IMR-90 (cell line): ENCODE measurements at regions not wholly inside any gene's neighbourhood (a gene's known extent, or its start where the extent isn't known, plus 50 kb on each side); places are given as distances from the start of the nearest gene placed in this dataset.

ENCODE experiments used
- ATAC-seq: fragments of 200-7000 bp; cut with Tn5 transposase; 2 replicates; pipeline ENCODE4 v1.9.1; 2020; ENCODE audit warnings: low read depth, mild to moderate bottlenecking, moderate library complexity
- BruUV-seq: library from RNA; stranded (reverse); fragments of 400-500 nt; replicated peaks from 2 replicates; lab custom pipeline; 2021; lab: Mats Ljungman, UMichigan
- CTCF ChIA-PET: fragments of 300-600 bp; formaldehyde crosslinking; extraction: SDS; loops from one replicate; lab custom pipeline; 2021; ENCODE audit warnings: antibody characterized with exemption; lab: Yijun Ruan, JAX
- POLR2A ChIA-PET: fragments of 300-600 bp; sonication (Branson Sonifier 250); formaldehyde crosslinking; loops from one replicate; lab custom pipeline; 2022; ENCODE audit warnings: antibody characterized with exemption; ENCODE audit not compliant: unreplicated experiment; lab: Charles Lee
- DNase-seq: peaks from one replicate; pipeline ENCODE4 v3.0.0; 2013
- H2AFZ ChIP-seq: replicated peaks from 2 replicates; pipeline ENCODE3; 2013; ENCODE audit warnings: low read length, mild to moderate bottlenecking; ENCODE audit not compliant: poor library complexity
- H2AK5ac ChIP-seq: 2 replicates; pipeline ENCODE4 v1.6.1; 2013; ENCODE audit warnings: low read depth, low read length, inconsistent platforms
- H2AK9ac ChIP-seq: replicated peaks from 2 replicates; pipeline ENCODE3; 2013; ENCODE audit warnings: mild to moderate bottlenecking, low read depth, low read length, moderate library complexity; ENCODE audit not compliant: poor library complexity
- H2BK120ac ChIP-seq: 2 replicates; pipeline ENCODE4 v1.6.1; 2013; ENCODE audit warnings: low read depth, low read length, inconsistent platforms
- H2BK15ac ChIP-seq: 3 replicates; pipeline ENCODE4 v1.6.1; 2013; ENCODE audit warnings: low read depth, low read length, inconsistent platforms
- H2BK20ac ChIP-seq: 2 replicates; pipeline ENCODE4 v1.6.1; 2013; ENCODE audit warnings: low read depth, mild to moderate bottlenecking, inconsistent platforms, low read length, moderate library complexity
- H2BK5ac ChIP-seq: 2 replicates; pipeline ENCODE4 v1.6.1; 2013; ENCODE audit warnings: mild to moderate bottlenecking, low read depth, low read length, inconsistent platforms; ENCODE audit not compliant: poor library complexity, severe bottlenecking
- H3K14ac ChIP-seq: replicated peaks from 2 replicates; pipeline ENCODE4 v1.6.1; 2013; ENCODE audit warnings: low read depth, low read length, inconsistent platforms
- H3K18ac ChIP-seq: 2 replicates; pipeline ENCODE4 v1.6.1; 2013; ENCODE audit warnings: low read depth, low read length, control low read depth
- H3K23ac ChIP-seq: 2 replicates; pipeline ENCODE4 v1.6.1; 2013; ENCODE audit warnings: low read depth, low read length, inconsistent platforms
- H3K27ac ChIP-seq: 2 replicates; pipeline ENCODE4 v1.5.1; 2013; ENCODE audit warnings: mild to moderate bottlenecking, control low read depth, low read length; ENCODE audit not compliant: insufficient read depth
- H3K27me3 ChIP-seq: 2 replicates; pipeline ENCODE4 v1.6.1; 2013; ENCODE audit warnings: low read length; ENCODE audit not compliant: control insufficient read depth, insufficient read depth
- H3K36me3 ChIP-seq: 2 replicates; pipeline ENCODE4 v1.6.1; 2013; ENCODE audit warnings: low read length, mixed read lengths; ENCODE audit not compliant: control insufficient read depth, insufficient read depth
- H3K4ac ChIP-seq: 2 replicates; pipeline ENCODE4 v1.6.1; 2013; ENCODE audit warnings: low read depth, low read length, inconsistent platforms
- H3K4me1 ChIP-seq: 2 replicates; pipeline ENCODE4 v1.6.1; 2013; ENCODE audit warnings: low read length, mixed read lengths; ENCODE audit not compliant: control insufficient read depth, insufficient read depth
- H3K4me2 ChIP-seq: 2 replicates; pipeline ENCODE4 v1.6.1; 2013; ENCODE audit warnings: low read depth, mild to moderate bottlenecking, control low read depth, low read length, moderate library complexity
- H3K4me3 ChIP-seq: 2 replicates; pipeline ENCODE4 v1.5.1; 2013; ENCODE audit warnings: low read depth, mild to moderate bottlenecking, control low read depth, low read length, moderate library complexity; ENCODE audit not compliant: insufficient read depth
- H3K56ac ChIP-seq: 2 replicates; pipeline ENCODE4 v1.6.1; 2013; ENCODE audit warnings: low read length, inconsistent platforms; ENCODE audit not compliant: insufficient read depth; ENCODE audit errors: extremely low read depth
- H3K79me1 ChIP-seq, 2 experiments: 2 replicates each; pipeline ENCODE4 v1.6.1; 2013; ENCODE audit warnings: low read length in 2 of 2, inconsistent platforms in 1 of 2, low read depth in 1 of 2
- H3K9ac ChIP-seq: 2 replicates; pipeline ENCODE4 v1.6.1; 2013; ENCODE audit warnings: low read depth, low read length, control low read depth
- H3K9me1 ChIP-seq: 2 replicates; pipeline ENCODE4 v1.6.1; 2013; ENCODE audit warnings: low read length, inconsistent platforms; ENCODE audit not compliant: insufficient read depth
- H3K9me3 ChIP-seq: 2 replicates; pipeline ENCODE4 v1.6.1; 2013; ENCODE audit warnings: low read length; ENCODE audit not compliant: control insufficient read depth, insufficient read depth
- H4K20me1 ChIP-seq: 2 replicates; pipeline ENCODE4 v1.6.1; 2013; ENCODE audit warnings: low read length, inconsistent platforms; ENCODE audit not compliant: insufficient read depth
- H4K5ac ChIP-seq: 2 replicates; pipeline ENCODE4 v1.6.1; 2013; ENCODE audit warnings: mild to moderate bottlenecking, low read depth, low read length, control low read depth
- H4K8ac ChIP-seq, 2 experiments: 2 replicates each; pipeline ENCODE4 v1.6.1; 2013; ENCODE audit warnings: low read depth in 2 of 2, low read length in 2 of 2, control low read depth in 1 of 2, inconsistent platforms in 1 of 2
- H4K91ac ChIP-seq: 2 replicates; pipeline ENCODE4 v1.6.1; 2013; ENCODE audit warnings: low read depth, low read length, inconsistent platforms; ENCODE audit not compliant: insufficient read depth
- CEBPB ChIP-seq: IDR thresholded peaks from 2 replicates; pipeline ENCODE4 v1.6.1; 2012; ENCODE audit warnings: low read depth, low read length, improper control_type of control experiment
- CHD1 ChIP-seq: IDR thresholded peaks from 2 replicates; pipeline ENCODE4 v1.6.1; 2012; ENCODE audit warnings: low read depth, low read length, improper control_type of control experiment
- CTCF ChIP-seq: conservative IDR thresholded peaks from 2 replicates; pipeline ENCODE4 v1.5.1; 2012; ENCODE audit warnings: mild to moderate bottlenecking, low read depth, low read length, improper control_type of control experiment
- ELK1 ChIP-seq: fragments of 150-350 bp; IDR thresholded peaks from 2 replicates; pipeline ENCODE4 v1.6.1; 2016; ENCODE audit warnings: low read depth, mild to moderate bottlenecking, low read length, moderate library complexity, borderline replicate concordance
- FOS ChIP-seq: fragments of 150-350 bp; IDR thresholded peaks from 2 replicates; pipeline ENCODE4 v1.6.1; 2016; ENCODE audit warnings: low read depth, low read length
- MAFK ChIP-seq: IDR thresholded peaks from 2 replicates; pipeline ENCODE4 v1.6.1; 2012; ENCODE audit warnings: low read depth, low read length, improper control_type of control experiment
- MAZ ChIP-seq: IDR thresholded peaks from 2 replicates; pipeline ENCODE4 v1.6.1; 2012; ENCODE audit warnings: low read depth, mild to moderate bottlenecking, low read length, improper control_type of control experiment, moderate library complexity, borderline replicate concordance
- MXI1 ChIP-seq: IDR thresholded peaks from 2 replicates; pipeline ENCODE4 v1.6.1; 2012; ENCODE audit warnings: low read depth, mild to moderate bottlenecking, low read length, moderate library complexity, borderline replicate concordance
- NFE2L2 ChIP-seq: fragments of 150-350 bp; IDR thresholded peaks from 2 replicates; pipeline ENCODE4 v1.6.1; 2016; ENCODE audit warnings: low read depth, mild to moderate bottlenecking, low read length
- POLR2A ChIP-seq: IDR thresholded peaks from 2 replicates; pipeline ENCODE4 v1.6.1; 2012; ENCODE audit warnings: mild to moderate bottlenecking, low read depth, low read length
- RAD21 ChIP-seq: IDR thresholded peaks from 2 replicates; pipeline ENCODE4 v1.6.1; 2012; ENCODE audit warnings: low read length, improper control_type of control experiment
- RCOR1 ChIP-seq: IDR thresholded peaks from 2 replicates; pipeline ENCODE4 v1.6.1; 2012; ENCODE audit warnings: mild to moderate bottlenecking, low read length, improper control_type of control experiment; ENCODE audit not compliant: insufficient replicate concordance
- RFX5 ChIP-seq: IDR thresholded peaks from 2 replicates; pipeline ENCODE4 v1.8.0; 2012; ENCODE audit warnings: low read depth, mild to moderate bottlenecking, low read length, moderate library complexity
- SMC3 ChIP-seq: fragments of 150-350 bp; IDR thresholded peaks from 2 replicates; pipeline ENCODE4 v1.6.1; 2016; ENCODE audit warnings: low read depth, mild to moderate bottlenecking, antibody characterized with exemption, low read length, moderate library complexity
- USF2 ChIP-seq: fragments of 150-350 bp; IDR thresholded peaks from 2 replicates; pipeline ENCODE4 v1.6.1; 2017; ENCODE audit warnings: mild to moderate bottlenecking, antibody characterized with exemption, low read length, low read depth
- WGBS, 2 experiments: methylation state at CpG; one replicate each; pipeline versions ENCODE4 v1.1.5 to v1.1.7; 2013; ENCODE audit warnings: missing lambda C conversion rate in 2 of 2; ENCODE audit not compliant: insufficient read length in 1 of 2; ENCODE audit errors: extremely low coverage in 2 of 2; 5-methylcytosine and 5-hydroxymethylcytosine counted together
- dilution Hi-C: fragments of 300-500 bp; cut with HindIII; formaldehyde crosslinking; loops from one replicate; pipeline ENCODE4 v1.14.3; 2018; ENCODE audit warnings: low sequenced_read_pairs; ENCODE audit not compliant: unreplicated experiment
- in situ Hi-C: fragments of 300-500 bp; cut with MboI; formaldehyde crosslinking; loops from 3 replicates; pipeline ENCODE4 v1.14.3; 2019; ENCODE audit warnings: low sequenced_read_pairs, inconsistent platforms, mixed read lengths
- intact Hi-C: fragments of 100-400 bp; cut with micrococcal nuclease; formaldehyde crosslinking; loops from 2 replicates; pipeline ENCODE4 v1.10.0; 2022

GRCh38 chr5:116766470-116766947, 191.9 kb upstream of the SEMA6A start:
- Histone ChIP-seq H2AK5ac (no peak overlapping the region), H2BK20ac (no peak overlapping the region), H3K36me3 (no peaks in the 10 kb centered on the region), H3K4me2 (no peak overlapping the region), H3K4me1 (no peaks in the 10 kb centered on the region), H2BK5ac (no peak overlapping the region), H2BK120ac (no peak overlapping the region), H3K56ac (no peak overlapping the region), H3K23ac (no peak overlapping the region), H3K14ac (no peak overlapping the region), H3K4ac (no peak overlapping the region), H2BK15ac (no peak overlapping the region), H4K5ac (no peak overlapping the region), H3K4me3 (no peak overlapping the region), H4K20me1 (no peaks in the 10 kb centered on the region), H4K91ac (no peak overlapping the region), H2AFZ (no peak overlapping the region), H2AK9ac (no peak overlapping the region), H3K27me3 (no peaks in the 10 kb centered on the region), H3K9ac (no peak overlapping the region), H4K8ac (no peak overlapping the region), H3K79me1 (no peaks in the 10 kb centered on the region), H3K18ac (no peak overlapping the region), H3K9me3 (peaks cover 8% of the 10 kb centered on the region), H3K9me1 (no peaks in the 10 kb centered on the region), H3K27ac (no peak overlapping the region)
- dilution Hi-C loops (no loop called here), intact Hi-C loops (no loop called here), in situ Hi-C loops (no loop called here)
- TF ChIP-seq USF2 (no peak), CHD1 (no peak), RCOR1 (no peak), POLR2A (no peak), CTCF (no peak), MXI1 (no peak), RAD21 (no peak), FOS (no peak), CEBPB (no peak), MAFK (no peak), ELK1 (no peak), SMC3 (no peak), NFE2L2 (no peak), MAZ (no peak), RFX5 (no peak)
- BruUV-seq: no TSS peak
- DNase-seq: no peak
- ChIA-PET CTCF (no interaction called here), POLR2A (no interaction called here)
- no peak for ATAC-seq
- 20% methylated on average over 1 of the region's 6 CpGs; no CpG with 5 or more reads in 1 of the 2 experiments for WGBS, 2 experiments
